H9 (cell line): ENCODE measurements at regions not wholly inside any gene's neighbourhood (a gene's known extent, or its start where the extent isn't known, plus 50 kb on each side); places are given as distances from the start of the nearest gene placed in this dataset.

Experiments used
- DNase-seq: peaks from one replicate; pipeline ENCODE4 v3.0.0-alpha.2; 2017
- H2AFZ ChIP-seq: one replicate; pipeline ENCODE4 v1.6.1; 2013; ENCODE audit warnings: mild to moderate bottlenecking, low read length, control low read depth, moderate library complexity
- H2AK5ac ChIP-seq: 2 replicates; pipeline ENCODE4 v1.6.1; 2013; ENCODE audit warnings: low read length, control low read depth, mixed read lengths; ENCODE audit not compliant: insufficient read length
- H2BK120ac ChIP-seq: one replicate; pipeline ENCODE4 v1.6.1; 2013; ENCODE audit warnings: low read depth, mild to moderate bottlenecking, low read length, control low read depth, inconsistent platforms; ENCODE audit not compliant: poor library complexity, severe bottlenecking
- H2BK12ac ChIP-seq: 2 replicates; pipeline ENCODE4 v1.6.1; 2013; ENCODE audit warnings: low read length, control low read depth, mixed read lengths, low read depth; ENCODE audit not compliant: insufficient read length
- H2BK15ac ChIP-seq: 2 replicates; pipeline ENCODE4 v1.6.1; 2013; ENCODE audit warnings: low read depth, low read length, control low read depth
- H2BK20ac ChIP-seq: one replicate; pipeline ENCODE4 v1.6.1; 2013; ENCODE audit warnings: low read depth, mild to moderate bottlenecking, low read length, control low read depth, inconsistent platforms; ENCODE audit not compliant: poor library complexity, severe bottlenecking
- H2BK5ac ChIP-seq: 2 replicates; pipeline ENCODE4 v1.6.1; 2013; ENCODE audit warnings: low read length, control low read depth, mixed read lengths; ENCODE audit not compliant: insufficient read length
- H3K14ac ChIP-seq: 2 replicates; pipeline ENCODE4 v1.6.1; 2013; ENCODE audit warnings: low read length, control low read depth; ENCODE audit not compliant: insufficient read depth
- H3K18ac ChIP-seq: 2 replicates; pipeline ENCODE4 v1.6.1; 2013; ENCODE audit warnings: low read depth, mild to moderate bottlenecking, mixed read lengths, low read length, control low read depth; ENCODE audit not compliant: insufficient read length
- H3K23ac ChIP-seq: 2 replicates; pipeline ENCODE4 v1.6.1; 2013; ENCODE audit warnings: low read length, control low read depth, mixed read lengths, low read depth; ENCODE audit not compliant: insufficient read length
- H3K23me2 ChIP-seq: 2 replicates; pipeline ENCODE4 v1.6.1; 2013; ENCODE audit warnings: low read depth, mild to moderate bottlenecking, mixed read lengths, low read length, control low read depth; ENCODE audit not compliant: insufficient read length, poor library complexity, severe bottlenecking
- H3K27ac ChIP-seq: 2 replicates; pipeline ENCODE4 v1.5.1; 2013; ENCODE audit warnings: low read length, control low read depth, mixed read lengths, low read depth; ENCODE audit not compliant: insufficient read length
- H3K27me3 ChIP-seq: 2 replicates; pipeline ENCODE4 v1.6.1; 2013; ENCODE audit warnings: low read length, control low read depth, inconsistent platforms; ENCODE audit not compliant: insufficient read depth
- H3K4ac ChIP-seq: 2 replicates; pipeline ENCODE4 v1.6.1; 2013; ENCODE audit warnings: low read depth, mild to moderate bottlenecking, control low read depth, inconsistent platforms, low read length, moderate library complexity
- H3K4me1 ChIP-seq: 2 replicates; pipeline ENCODE4 v1.6.1; 2013; ENCODE audit warnings: low read length, control low read depth, inconsistent platforms; ENCODE audit not compliant: insufficient read depth
- H3K4me2 ChIP-seq: 2 replicates; pipeline ENCODE4 v1.6.1; 2013; ENCODE audit warnings: low read length, control low read depth, mixed read lengths; ENCODE audit not compliant: insufficient read length, insufficient read depth
- H3K56ac ChIP-seq: 2 replicates; pipeline ENCODE4 v1.6.1; 2013; ENCODE audit warnings: low read depth, mild to moderate bottlenecking, mixed read lengths, low read length, control low read depth; ENCODE audit not compliant: insufficient read length
- H3K79me1 ChIP-seq: 2 replicates; pipeline ENCODE4 v1.6.1; 2013; ENCODE audit warnings: low read depth, mild to moderate bottlenecking, moderate library complexity, low read length, control low read depth, inconsistent platforms; ENCODE audit not compliant: insufficient read depth, poor library complexity, severe bottlenecking
- H3K79me2 ChIP-seq: 2 replicates; pipeline ENCODE4 v1.6.1; 2013; ENCODE audit warnings: low read length, control low read depth, inconsistent platforms; ENCODE audit not compliant: insufficient read depth
- H3K9ac ChIP-seq: 2 replicates; pipeline ENCODE4 v1.6.1; 2013; ENCODE audit warnings: low read length, control low read depth, mixed read lengths; ENCODE audit not compliant: insufficient read length; ENCODE audit errors: extremely low read depth
- H3K9me3 ChIP-seq: one replicate; pipeline ENCODE4 v1.6.1; 2013; ENCODE audit warnings: low read depth, low read length, inconsistent platforms; ENCODE audit not compliant: control insufficient read depth
- H3T11ph ChIP-seq: one replicate; pipeline ENCODE4 v1.6.1; 2013; ENCODE audit warnings: mild to moderate bottlenecking, low read length, control low read depth, inconsistent platforms
- H4K20me1 ChIP-seq: one replicate; pipeline ENCODE4 v1.6.1; 2013; ENCODE audit not compliant: control insufficient read depth, insufficient read length, insufficient read depth
- H4K5ac ChIP-seq: 2 replicates; pipeline ENCODE4 v1.6.1; 2013; ENCODE audit warnings: low read depth, mild to moderate bottlenecking, mixed read lengths, low read length, control low read depth; ENCODE audit not compliant: insufficient read length
- H4K8ac ChIP-seq: replicated peaks from 2 replicates; pipeline ENCODE4 v1.6.1; 2013; ENCODE audit warnings: low read length, control low read depth, mixed read lengths, low read depth; ENCODE audit not compliant: insufficient read length
- H4K91ac ChIP-seq: 2 replicates; pipeline ENCODE4 v1.6.1; 2013; ENCODE audit warnings: low read depth, mild to moderate bottlenecking, moderate library complexity, mixed read lengths, low read length, control low read depth; ENCODE audit not compliant: insufficient read length
- H3K27ac Mint-ChIP-seq, 3 experiments: 2 replicates in 2 of 3; 3 replicates in 1 of 3; pipeline ENCODE4 v1.8.0; 2020 to 2021; ENCODE audit warnings: mixed read lengths in 3 of 3, mild to moderate bottlenecking in 1 of 3, moderate library complexity in 1 of 3
- H3K27me3 Mint-ChIP-seq: 2 replicates; pipeline ENCODE4 v1.8.0; 2021; ENCODE audit warnings: low read depth, mild to moderate bottlenecking, moderate library complexity, mixed read lengths
- H3K36me3 Mint-ChIP-seq, 3 experiments: 2 replicates in 2 of 3; 3 replicates in 1 of 3; pipeline ENCODE4 v1.8.0; 2020 to 2021; ENCODE audit warnings: low read depth in 3 of 3, mixed read lengths in 3 of 3; ENCODE audit not compliant: insufficient read depth in 1 of 3
- H3K4me1 Mint-ChIP-seq, 2 experiments: 2 replicates each; pipeline ENCODE4 v1.8.0; 2020; ENCODE audit warnings: mixed read lengths in 2 of 2
- H3K4me3 Mint-ChIP-seq, 2 experiments: 2 replicates in 1 of 2; 3 replicates in 1 of 2; pipeline ENCODE4 v1.8.0; 2020 to 2021; ENCODE audit warnings: mild to moderate bottlenecking in 2 of 2, mixed read lengths in 2 of 2, moderate library complexity in 1 of 2
- H3K9me3 Mint-ChIP-seq, 2 experiments: 2 replicates in 1 of 2; 3 replicates in 1 of 2; pipeline ENCODE4 v1.8.0; 2020; ENCODE audit warnings: mild to moderate bottlenecking in 2 of 2, mixed read lengths in 2 of 2, moderate library complexity in 1 of 2
- WGBS: extraction: QIAGEN DNeasy Blood & Tissue Kit; methylation state at CpG from one replicate; pipeline ENCODE4 v1.1.7; 2013; ENCODE audit warnings: missing lambda C conversion rate, low lambda C conversion rate, mixed read lengths; ENCODE audit not compliant: insufficient read length; ENCODE audit errors: extremely low coverage; 5-methylcytosine and 5-hydroxymethylcytosine counted together
- TF ChIP-seq, protein P1 (sequence below): fragments of 200-600 bp; sonication (generic); conservative IDR thresholded peaks from 3 replicates; pipeline ENCODE4 v1.8.0; 2021; ENCODE audit warnings: antibody characterized with exemption, mild to moderate bottlenecking

- no CpG with 5 or more reads among the region's 3 CpGs for WGBS
Observed at GRCh38 chr14:43308421-43309110, 1198.5 kb downstream of the FSCB start.

More at GRCh38 chr14:43308421-43309110, 1198.5 kb downstream of the FSCB start:
- H3K4ac ChIP-seq, result no peak overlapping the region
- no peak overlapping the region for H3K4me2 ChIP-seq
- H2BK120ac ChIP-seq, result no peak overlapping the region
- H4K91ac ChIP-seq, result no peak overlapping the region
- no peak overlapping the region for H3K23ac ChIP-seq
- Mint-ChIP-seq H3K4me3 (no peak overlapping the region), H3K9me3 (peaks cover 0 to 2% of the 10 kb centered on the region in 2 experiments; a peak in 1 of 5 replicates), H3K27ac (no peak overlapping the region), H3K27me3 (no peaks in the 10 kb centered on the region), H3K4me1 (peaks cover 4 to 5% of the 10 kb centered on the region in 2 experiments), H3K36me3 (peaks cover 0 to 2% (median 0%) of the 10 kb centered on the region in 3 experiments; a peak in 3 of 7 replicates)
- H3T11ph ChIP-seq, result no peak overlapping the region
- no peak for DNase-seq
- H4K20me1 ChIP-seq, result no peaks in the 10 kb centered on the region
- no peak overlapping the region for H2BK20ac ChIP-seq
- H2AFZ ChIP-seq, result no peak overlapping the region
- no peak overlapping the region for H3K27ac ChIP-seq
- H3K23me2 ChIP-seq, result no peaks in the 10 kb centered on the region
- H3K9ac ChIP-seq, result no peak overlapping the region
- H3K14ac ChIP-seq, result no peak overlapping the region
- no peaks in the 10 kb centered on the region for H3K79me2 ChIP-seq
- no peaks in the 10 kb centered on the region for H3K4me1 ChIP-seq
- H3K79me1 ChIP-seq, result no peaks in the 10 kb centered on the region
- no peaks in the 10 kb centered on the region for H3K9me3 ChIP-seq
- no peak overlapping the region for H2AK5ac ChIP-seq
- H2BK12ac ChIP-seq, result no peak overlapping the region
- no peak overlapping the region for H2BK5ac ChIP-seq
- H3K18ac ChIP-seq, result no peak overlapping the region
- no peaks in the 10 kb centered on the region for H3K27me3 ChIP-seq
- H4K5ac ChIP-seq, result no peak overlapping the region
- TF ChIP-seq, protein P1, sequence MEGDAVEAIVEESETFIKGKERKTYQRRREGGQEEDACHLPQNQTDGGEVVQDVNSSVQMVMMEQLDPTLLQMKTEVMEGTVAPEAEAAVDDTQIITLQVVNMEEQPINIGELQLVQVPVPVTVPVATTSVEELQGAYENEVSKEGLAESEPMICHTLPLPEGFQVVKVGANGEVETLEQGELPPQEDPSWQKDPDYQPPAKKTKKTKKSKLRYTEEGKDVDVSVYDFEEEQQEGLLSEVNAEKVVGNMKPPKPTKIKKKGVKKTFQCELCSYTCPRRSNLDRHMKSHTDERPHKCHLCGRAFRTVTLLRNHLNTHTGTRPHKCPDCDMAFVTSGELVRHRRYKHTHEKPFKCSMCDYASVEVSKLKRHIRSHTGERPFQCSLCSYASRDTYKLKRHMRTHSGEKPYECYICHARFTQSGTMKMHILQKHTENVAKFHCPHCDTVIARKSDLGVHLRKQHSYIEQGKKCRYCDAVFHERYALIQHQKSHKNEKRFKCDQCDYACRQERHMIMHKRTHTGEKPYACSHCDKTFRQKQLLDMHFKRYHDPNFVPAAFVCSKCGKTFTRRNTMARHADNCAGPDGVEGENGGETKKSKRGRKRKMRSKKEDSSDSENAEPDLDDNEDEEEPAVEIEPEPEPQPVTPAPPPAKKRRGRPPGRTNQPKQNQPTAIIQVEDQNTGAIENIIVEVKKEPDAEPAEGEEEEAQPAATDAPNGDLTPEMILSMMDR, result no peak
- H2BK15ac ChIP-seq, result no peak overlapping the region
- no peak overlapping the region for H4K8ac ChIP-seq
- no peak overlapping the region for H3K56ac ChIP-seq
